Activated CD4-positive, alpha-beta T cell treated with anti-CD3 and anti-CD28 coated beads, Interleukin-2, amount 10 ng/mL, durations not matched to agents 24 days and 14 days (primary cell): ENCODE measurements at regions not wholly inside any gene's neighbourhood (a gene's known extent, or its start where the extent isn't known, plus 50 kb on each side); places are given as distances from the start of the nearest gene placed in this dataset.

Source experiments
- DNase-seq: peaks from one replicate; pipeline ENCODE4 v3.0.0; 2022
- H3K27ac Mint-ChIP-seq: one replicate; pipeline ENCODE4 v1.8.0; 2022; ENCODE audit warnings: mild to moderate bottlenecking, mixed read lengths
- H3K27me3 Mint-ChIP-seq: one replicate; pipeline ENCODE4 v1.8.0; 2022; ENCODE audit warnings: mixed read lengths
- H3K36me3 Mint-ChIP-seq: one replicate; pipeline ENCODE4 v1.8.0; 2022; ENCODE audit warnings: low read depth, mild to moderate bottlenecking, mixed read lengths
- H3K4me1 Mint-ChIP-seq: one replicate; pipeline ENCODE4 v1.8.0; 2021; ENCODE audit warnings: mixed read lengths
- H3K4me3 Mint-ChIP-seq: one replicate; pipeline ENCODE4 v1.8.0; 2022; ENCODE audit warnings: mild to moderate bottlenecking, moderate library complexity, mixed read lengths
- H3K9me3 Mint-ChIP-seq: one replicate; pipeline ENCODE4 v1.8.0; 2021; ENCODE audit warnings: mixed read lengths
- intact Hi-C: fragments of 100-400 bp; cut with micrococcal nuclease; formaldehyde crosslinking; loops from one replicate; pipeline ENCODE4 v1.15.1; 2023

GRCh38 chr3:67790043-67790442, 135.6 kb upstream of the SUCLG2 start:
- H3K9me3 Mint-ChIP-seq = peaks cover 2% of the 10 kb centered on the region
- peaks cover 3% of the 10 kb centered on the region for H3K27me3 Mint-ChIP-seq
- H3K4me3 Mint-ChIP-seq = no peak overlapping the region
- intact Hi-C loops = loop anchor here (1.0 kb wide), 3 partner anchors 404 to 676 kb away; no protein-coding TSS in a partner anchor
- H3K4me1 Mint-ChIP-seq = peaks cover 2% of the 10 kb centered on the region
- H3K27ac Mint-ChIP-seq = no peak overlapping the region
- no peaks in the 10 kb centered on the region for H3K36me3 Mint-ChIP-seq
- DNase-seq = peak; percentile 86

GRCh38 chr3:67788396-67788795, 134.0 kb upstream of the SUCLG2 start:
- H3K36me3 Mint-ChIP-seq = no peaks in the 10 kb centered on the region
- no peak for DNase-seq
- H3K4me3 Mint-ChIP-seq = no peak overlapping the region
- peaks cover 2% of the 10 kb centered on the region for H3K4me1 Mint-ChIP-seq
- H3K9me3 Mint-ChIP-seq = peaks cover 6% of the 10 kb centered on the region
- peaks cover 3% of the 10 kb centered on the region for H3K27me3 Mint-ChIP-seq
- no peak overlapping the region for H3K27ac Mint-ChIP-seq
- intact Hi-C loops = no loop called here

GRCh38 chr3:67783281-67784250, 129.2 kb upstream of the SUCLG2 start:
- no peak for DNase-seq
- H3K4me1 Mint-ChIP-seq = no peaks in the 10 kb centered on the region
- peaks cover 9% of the 10 kb centered on the region for H3K9me3 Mint-ChIP-seq
- H3K27me3 Mint-ChIP-seq = no peaks in the 10 kb centered on the region
- intact Hi-C loops = no loop called here
- no peak overlapping the region for H3K27ac Mint-ChIP-seq
- H3K36me3 Mint-ChIP-seq = no peaks in the 10 kb centered on the region
- H3K4me3 Mint-ChIP-seq = no peak overlapping the region

GRCh38 chr3:67781871-67782270, 127.5 kb upstream of the SUCLG2 start:
- Mint-ChIP-seq H3K27me3 (no peaks in the 10 kb centered on the region), H3K4me1 (no peaks in the 10 kb centered on the region), H3K9me3 (peaks cover 16% of the 10 kb centered on the region), H3K36me3 (no peaks in the 10 kb centered on the region), H3K27ac (no peak overlapping the region), H3K4me3 (no peak overlapping the region)
- no peak for DNase-seq
- intact Hi-C loops = no loop called here

GRCh38 chr3:67781218-67781617, 126.8 kb upstream of the SUCLG2 start:
- Mint-ChIP-seq H3K4me3 (no peak overlapping the region), H3K27ac (no peak overlapping the region), H3K9me3 (peaks cover 16% of the 10 kb centered on the region), H3K4me1 (no peaks in the 10 kb centered on the region), H3K27me3 (no peaks in the 10 kb centered on the region), H3K36me3 (no peaks in the 10 kb centered on the region)
- no peak for DNase-seq
- intact Hi-C loops = no loop called here

DNA sequence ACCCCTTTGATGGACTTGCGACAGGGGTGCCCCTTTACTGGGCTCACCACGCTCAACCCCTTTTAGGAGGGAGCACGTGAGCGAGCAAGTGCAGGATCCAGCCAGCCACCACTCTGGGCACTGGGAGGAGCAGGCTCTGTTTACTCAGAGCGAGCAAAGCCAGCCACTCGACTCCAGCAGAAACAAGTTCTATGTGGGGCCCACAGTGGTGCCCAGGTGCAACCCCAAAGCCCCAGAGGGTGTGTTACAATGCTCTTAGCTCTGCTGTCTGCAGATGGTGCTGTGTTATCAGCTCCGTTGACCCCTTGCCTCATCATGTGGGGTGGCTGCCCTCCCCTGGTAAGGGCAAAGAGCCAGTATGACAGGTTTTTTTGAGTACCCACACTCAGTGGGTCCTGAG, 120.3 kb upstream of the SUCLG2 start:
- Mint-ChIP-seq H3K9me3 (peaks cover 10% of the 10 kb centered on the region), H3K27ac (no peak overlapping the region)
- intact Hi-C loops = no loop called here

DNA sequence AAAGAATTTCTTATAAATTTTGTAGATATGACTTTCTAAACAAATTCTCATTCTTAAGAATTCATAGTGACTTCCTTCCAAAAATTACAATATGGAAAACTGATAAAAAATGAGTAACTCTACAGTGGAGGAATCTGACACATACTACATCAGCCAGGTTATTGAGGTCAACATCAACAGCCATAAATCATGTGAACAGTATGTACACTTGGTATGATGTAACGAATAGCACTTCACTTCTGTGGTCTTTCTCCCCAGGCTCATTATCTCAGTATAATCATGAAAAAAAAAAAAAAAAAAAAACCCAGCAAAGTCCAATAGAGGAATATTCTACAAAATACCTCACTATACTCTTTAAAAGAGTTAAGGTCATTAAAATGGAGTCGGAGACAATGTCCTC, 111.2 kb upstream of the SUCLG2 start:
- peaks cover 22% of the 10 kb centered on the region for H3K9me3 Mint-ChIP-seq
- DNase-seq = no peak
- H3K36me3 Mint-ChIP-seq = peaks cover 3% of the 10 kb centered on the region
- H3K4me3 Mint-ChIP-seq = no peak overlapping the region
- no peak overlapping the region for H3K27ac Mint-ChIP-seq
- peaks cover 2% of the 10 kb centered on the region for H3K27me3 Mint-ChIP-seq
- intact Hi-C loops = no loop called here
- H3K4me1 Mint-ChIP-seq = no peaks in the 10 kb centered on the region

More for the DNA sequence above, 120.3 kb upstream of the SUCLG2 start:
- no peaks in the 10 kb centered on the region for H3K27me3 Mint-ChIP-seq
- no peak for DNase-seq
- no peaks in the 10 kb centered on the region for H3K36me3 Mint-ChIP-seq
- H3K4me3 Mint-ChIP-seq = no peak overlapping the region
- H3K4me1 Mint-ChIP-seq = no peaks in the 10 kb centered on the region

DNA sequence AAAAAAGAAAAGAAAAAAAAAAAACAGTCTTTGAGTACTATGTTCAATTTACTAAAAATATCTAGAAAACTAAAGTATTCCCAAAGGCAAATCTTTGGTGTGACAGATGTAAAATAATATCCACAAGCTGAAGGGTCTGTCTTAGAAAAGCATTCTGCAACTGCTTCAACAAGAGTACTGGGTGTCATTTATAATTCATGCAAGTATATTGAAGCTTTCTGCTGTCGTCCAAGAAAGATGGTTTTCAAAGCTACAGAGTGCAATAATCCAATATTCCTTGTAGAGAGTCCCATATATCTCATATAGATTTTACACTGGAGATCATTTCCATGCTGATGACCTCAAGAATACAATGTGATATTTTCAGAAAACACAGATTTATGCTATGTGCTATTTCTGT, 90.9 kb upstream of the SUCLG2 start:
- no peak for DNase-seq
- intact Hi-C loops = no loop called here
- H3K27me3 Mint-ChIP-seq = no peaks in the 10 kb centered on the region
- H3K36me3 Mint-ChIP-seq = no peaks in the 10 kb centered on the region
- H3K4me3 Mint-ChIP-seq = no peak overlapping the region
- H3K27ac Mint-ChIP-seq = no peak overlapping the region
- H3K9me3 Mint-ChIP-seq = peaks cover 8% of the 10 kb centered on the region
- H3K4me1 Mint-ChIP-seq = no peaks in the 10 kb centered on the region

DNA sequence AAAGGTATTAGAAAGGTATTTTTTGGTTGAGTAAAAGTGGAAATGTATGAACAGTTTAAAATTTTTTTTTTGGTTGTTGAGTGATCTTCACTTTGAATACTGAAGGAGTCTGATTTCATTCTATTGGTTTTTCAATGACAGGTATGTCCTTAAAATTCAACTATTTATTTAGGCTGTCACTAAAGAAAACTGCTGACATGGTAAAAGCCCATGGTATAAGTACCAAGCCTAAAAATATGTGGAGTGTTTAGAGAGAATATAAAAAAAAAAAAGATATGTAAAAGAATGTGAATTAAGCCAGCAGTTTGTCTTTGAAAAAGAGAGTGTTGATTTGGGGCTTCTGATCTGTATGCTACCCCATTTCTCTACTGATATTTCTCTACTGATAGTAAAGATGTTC, 90.3 kb upstream of the SUCLG2 start:
- Mint-ChIP-seq H3K36me3 (no peaks in the 10 kb centered on the region), H3K4me3 (no peak overlapping the region), H3K4me1 (peaks cover 2% of the 10 kb centered on the region), H3K27me3 (no peaks in the 10 kb centered on the region), H3K9me3 (peaks cover 8% of the 10 kb centered on the region), H3K27ac (no peak overlapping the region)
- DNase-seq = no peak
- intact Hi-C loops = no loop called here

- H3K27ac Mint-ChIP-seq = no peak overlapping the region
- H3K36me3 Mint-ChIP-seq = no peaks in the 10 kb centered on the region
- H3K4me3 Mint-ChIP-seq = no peak overlapping the region
- DNase-seq = no peak
- H3K9me3 Mint-ChIP-seq = no peaks in the 10 kb centered on the region
- H3K4me1 Mint-ChIP-seq = peaks cover 7% of the 10 kb centered on the region
- intact Hi-C loops = no loop called here
- H3K27me3 Mint-ChIP-seq = no peaks in the 10 kb centered on the region
Measured at GRCh38 chr3:67739851-67740250, 85.4 kb upstream of the SUCLG2 start.

DNA sequence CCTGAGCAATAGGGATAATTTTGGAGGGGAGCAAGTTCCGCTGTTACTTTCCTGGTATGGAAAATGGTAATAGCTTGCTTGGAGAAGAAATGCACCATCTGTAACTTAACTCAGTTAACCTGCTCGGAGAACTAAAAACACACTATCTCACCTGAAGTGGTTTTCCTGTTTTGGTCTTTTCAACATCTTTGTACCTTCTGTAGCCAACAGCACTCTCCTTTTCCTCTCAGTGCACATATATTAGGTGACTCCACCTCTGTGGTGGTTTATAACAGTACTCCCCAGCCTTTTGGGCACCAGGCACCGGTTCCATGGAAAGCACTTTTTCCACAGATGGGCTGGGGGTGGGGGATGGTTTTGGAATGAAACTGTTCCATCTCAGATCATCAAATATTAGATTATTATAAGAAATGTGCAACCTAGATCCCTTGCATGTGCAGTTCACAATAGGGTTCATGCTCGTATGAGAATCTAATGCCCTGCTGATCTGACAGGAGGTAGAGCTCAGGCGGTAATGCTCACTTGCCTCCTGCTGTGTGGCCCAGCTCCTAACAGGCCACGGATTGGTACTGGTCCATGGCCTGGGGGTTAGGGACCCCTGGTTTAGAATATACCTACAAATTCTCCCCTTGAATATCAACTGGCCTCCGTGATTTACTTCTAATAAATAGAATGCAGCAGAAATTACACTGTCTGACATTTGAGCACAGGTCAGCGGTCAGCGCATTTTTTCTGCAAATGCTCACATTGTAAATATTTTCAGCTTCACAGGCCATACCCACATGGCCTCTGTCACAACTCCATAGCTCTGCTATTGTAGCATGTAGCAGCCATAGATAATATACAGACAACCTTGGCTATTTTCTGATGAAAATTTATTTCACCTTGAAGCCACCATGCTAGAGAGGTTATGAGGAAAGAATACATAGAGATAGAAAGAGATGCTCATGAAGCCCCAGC, 83.8 kb upstream of the SUCLG2 start:
- Mint-ChIP-seq H3K4me1 (peaks cover 7% of the 10 kb centered on the region), H3K36me3 (peaks cover 2% of the 10 kb centered on the region), H3K4me3 (no peak overlapping the region), H3K27me3 (no peaks in the 10 kb centered on the region), H3K27ac (no peak overlapping the region), H3K9me3 (no peaks in the 10 kb centered on the region)
- peak; percentile 57 for DNase-seq
- intact Hi-C loops = no loop called here

- intact Hi-C loops = no loop called here
- Mint-ChIP-seq H3K9me3 (no peaks in the 10 kb centered on the region), H3K4me1 (peaks cover 7% of the 10 kb centered on the region), H3K27me3 (no peaks in the 10 kb centered on the region), H3K4me3 (no peak overlapping the region), H3K36me3 (peaks cover 2% of the 10 kb centered on the region), H3K27ac (no peak overlapping the region)
- no peak for DNase-seq
Measured at GRCh38 chr3:67737140-67737539, 82.7 kb upstream of the SUCLG2 start.

- Mint-ChIP-seq H3K9me3 (no peaks in the 10 kb centered on the region), H3K4me1 (peaks cover 5% of the 10 kb centered on the region), H3K4me3 (no peak overlapping the region), H3K27ac (no peak overlapping the region), H3K27me3 (no peaks in the 10 kb centered on the region), H3K36me3 (peaks cover 2% of the 10 kb centered on the region)
- DNase-seq = no peak
- intact Hi-C loops = no loop called here
Measured at GRCh38 chr3:67733269-67733950, 79.0 kb upstream of the SUCLG2 start.
